ENCODE measurements at regions not wholly inside any gene's neighbourhood (a gene's known extent, or its start where the extent isn't known, plus 50 kb on each side); places are given as distances from the start of the nearest gene placed in this dataset.

GRCh38 chr20:63071541-63072181 lies 64.9 kb upstream of the BHLHE23 start:
- TF ChIP-seq CTCF (conservative IDR thresholded peaks at IDR 0.05; ENCODE audit: low read depth, low read length), result no peak
- no peak overlapping the region for H3K4me3 ChIP-seq (ENCODE audit: low read depth, low read length)
- DNase-seq (ENCODE audit: low read depth), result no peak

- no peak for TF ChIP-seq CTCF (conservative IDR thresholded peaks at IDR 0.05; ENCODE audit: low read depth, low read length)
- H3K4me3 ChIP-seq (ENCODE audit: low read depth, low read length), result no peak overlapping the region
- no peak for DNase-seq (ENCODE audit: low read depth)
These were observed 64.2 kb upstream of the BHLHE23 start for GRCh38 chr20:63070771-63071540.

GRCh38 chr20:63070301-63070625 lies 63.5 kb upstream of the BHLHE23 start:
- no peak for TF ChIP-seq CTCF (conservative IDR thresholded peaks at IDR 0.05; ENCODE audit: low read depth, low read length)
- no peak for DNase-seq (ENCODE audit: low read depth)
- no peak overlapping the region for H3K4me3 ChIP-seq (ENCODE audit: low read depth, low read length)

- TF ChIP-seq CTCF (conservative IDR thresholded peaks at IDR 0.05; ENCODE audit: low read depth, low read length), result no peak
- H3K4me3 ChIP-seq (ENCODE audit: low read depth, low read length), result no peak overlapping the region
- DNase-seq (ENCODE audit: low read depth), result no peak
These were observed 62.1 kb upstream of the BHLHE23 start for GRCh38 chr20:63068711-63069367.

- no peak overlapping the region for H3K4me3 ChIP-seq (ENCODE audit: low read depth, low read length)
- DNase-seq (ENCODE audit: low read depth), result no peak
- TF ChIP-seq CTCF (conservative IDR thresholded peaks at IDR 0.05; ENCODE audit: low read depth, low read length), result no peak
These were observed 61.2 kb upstream of the BHLHE23 start for GRCh38 chr20:63067721-63068560.

- no peak for TF ChIP-seq CTCF (conservative IDR thresholded peaks at IDR 0.05; ENCODE audit: low read depth, low read length)
- H3K4me3 ChIP-seq (ENCODE audit: low read depth, low read length), result no peak overlapping the region
- no peak for DNase-seq (ENCODE audit: low read depth)
These were observed 60.5 kb upstream of the BHLHE23 start for GRCh38 chr20:63067266-63067635.
